NCI-H2029 (cell line): ENCODE measurements at regions not wholly inside any gene's neighbourhood (a gene's known extent, or its start where the extent isn't known, plus 50 kb on each side); places are given as distances from the start of the nearest gene placed in this dataset.

ENCODE experiments used
- DNase-seq: peaks from one replicate; lab custom pipeline; 2025; lab: John Stamatoyannopoulos, UW

- no peak for DNase-seq
Measured at GRCh38 chr11:115767883-115768282, 263.7 kb upstream of the CADM1 start.

- DNase-seq = no peak
Measured at GRCh38 chr11:115767047-115767802, 263.0 kb upstream of the CADM1 start.

- DNase-seq = no peak
Measured at GRCh38 chr11:115766561-115766960, 262.3 kb upstream of the CADM1 start.

- DNase-seq = no peak
Measured at GRCh38 chr11:115765803-115766239, 261.6 kb upstream of the CADM1 start.

GRCh38 chr11:115764176-115764575 lies 260.0 kb upstream of the CADM1 start:
- DNase-seq = no peak

DNA sequence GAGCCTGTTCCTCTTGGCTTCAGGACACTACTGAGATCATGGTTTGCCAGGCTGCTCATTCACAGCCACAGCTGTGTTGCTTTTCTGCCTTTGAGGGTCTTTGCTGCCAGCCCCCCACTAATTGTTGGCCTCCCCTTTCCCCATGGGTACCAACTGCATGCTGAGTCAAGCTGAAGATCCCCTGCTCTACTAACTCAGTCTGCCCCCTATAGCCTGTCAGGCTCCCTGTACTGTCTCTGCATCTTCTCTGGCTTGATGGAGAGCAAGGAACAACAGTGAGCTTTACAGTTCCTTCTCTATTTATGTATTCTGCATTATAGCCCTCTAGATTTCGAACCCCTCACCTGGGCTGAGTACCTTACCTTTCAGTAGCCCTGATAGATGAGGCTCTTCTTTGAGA lies 257.6 kb upstream of the CADM1 start:
- no peak for DNase-seq

GRCh38 chr11:115761348-115761747 lies 257.1 kb upstream of the CADM1 start:
- no peak for DNase-seq

GRCh38 chr11:115760461-115761320 lies 256.5 kb upstream of the CADM1 start:
- no peak for DNase-seq

- no peak for DNase-seq
Measured at GRCh38 chr11:115759622-115760460, 255.6 kb upstream of the CADM1 start.

DNA sequence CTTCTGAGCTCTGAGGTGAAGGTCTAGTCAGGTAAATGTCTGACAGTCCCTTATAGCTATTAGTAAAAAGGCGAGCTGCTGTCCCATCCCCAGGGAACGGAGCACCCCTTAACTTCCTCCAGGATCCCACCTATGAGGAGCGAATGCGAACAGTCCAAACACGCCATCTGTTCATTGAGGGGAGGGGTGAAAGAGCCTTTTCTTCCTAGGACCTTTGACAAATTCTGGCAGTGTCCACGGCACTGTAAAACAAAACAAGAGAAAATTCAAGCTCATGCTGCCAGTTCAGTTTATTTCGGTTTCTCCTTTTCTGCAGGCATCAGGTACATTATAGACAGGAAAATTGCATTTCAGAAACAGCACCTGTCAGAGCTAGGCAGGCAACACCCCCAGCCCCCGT lies 253.8 kb upstream of the CADM1 start:
- no peak for DNase-seq

GRCh38 chr11:115751243-115752015 lies 247.2 kb upstream of the CADM1 start:
- DNase-seq = no peak

DNA sequence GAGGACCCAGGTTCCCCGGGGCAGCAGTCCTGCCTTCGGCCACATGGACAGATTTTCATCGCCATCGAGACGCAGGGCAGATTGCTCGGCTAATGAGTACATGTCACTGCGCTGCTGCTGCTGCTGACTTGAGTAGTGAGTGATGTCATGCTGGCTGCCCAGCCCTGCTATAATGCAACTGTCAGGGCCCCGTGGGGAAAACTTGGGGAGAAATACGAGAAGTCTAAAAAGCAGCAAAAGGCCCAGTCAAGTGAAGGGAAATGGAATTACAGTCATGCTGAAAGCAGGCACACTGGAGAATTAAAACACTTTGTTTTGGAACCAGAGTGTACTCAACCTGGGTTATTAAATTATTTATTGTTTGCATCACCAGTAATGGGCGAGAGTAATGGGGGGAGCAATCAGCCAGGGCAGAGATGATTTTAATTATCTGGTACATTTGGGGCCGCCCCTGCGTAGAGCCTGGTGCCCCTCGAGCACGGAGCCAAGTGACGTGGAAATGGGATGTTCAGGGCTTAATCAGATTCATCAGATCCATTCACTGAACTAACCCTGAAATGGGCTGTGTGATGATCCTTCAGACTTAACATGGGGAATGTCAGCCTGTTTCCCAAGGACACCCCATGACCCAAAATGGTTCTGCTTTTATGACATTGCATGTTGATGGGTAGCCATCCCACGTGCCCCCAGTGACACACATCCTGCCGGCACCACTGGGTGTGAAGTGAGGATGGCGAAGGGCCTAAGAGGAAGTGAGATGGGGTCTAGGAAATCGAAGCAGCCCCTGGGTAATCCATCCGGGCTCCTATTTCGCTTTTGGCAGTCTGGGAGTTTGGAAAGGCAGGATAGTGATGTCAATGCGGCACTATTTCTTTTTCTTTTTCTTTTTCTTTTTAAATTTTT lies 241.6 kb upstream of the CADM1 start:
- no peak for DNase-seq

- no peak for DNase-seq
Measured at GRCh38 chr11:115745066-115745465, 240.9 kb upstream of the CADM1 start.

GRCh38 chr11:115743719-115744118 lies 239.5 kb upstream of the CADM1 start:
- no peak for DNase-seq

- peak; percentile 91 for DNase-seq
Measured at GRCh38 chr11:115741376-115742107, 237.3 kb upstream of the CADM1 start.

DNA sequence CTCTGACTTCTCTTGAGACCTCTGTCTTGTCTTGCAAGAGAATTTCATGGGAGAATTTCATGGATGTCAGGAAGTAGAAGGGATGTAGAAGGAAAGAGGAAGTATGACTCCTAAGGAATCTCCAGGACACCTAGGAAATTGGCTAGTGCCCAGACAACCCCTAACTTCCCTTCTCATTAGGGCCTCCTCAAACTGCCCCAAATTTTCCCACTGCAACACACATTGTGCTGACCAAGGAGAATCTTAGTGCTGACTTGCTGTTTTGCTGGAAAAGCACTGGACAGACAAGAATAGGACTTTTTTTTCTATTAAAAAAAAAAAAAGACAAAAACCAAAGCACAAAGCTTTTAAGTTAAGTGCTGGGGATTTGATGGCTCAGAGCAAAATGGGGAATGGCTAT lies 236.1 kb upstream of the CADM1 start:
- no peak for DNase-seq

DNA sequence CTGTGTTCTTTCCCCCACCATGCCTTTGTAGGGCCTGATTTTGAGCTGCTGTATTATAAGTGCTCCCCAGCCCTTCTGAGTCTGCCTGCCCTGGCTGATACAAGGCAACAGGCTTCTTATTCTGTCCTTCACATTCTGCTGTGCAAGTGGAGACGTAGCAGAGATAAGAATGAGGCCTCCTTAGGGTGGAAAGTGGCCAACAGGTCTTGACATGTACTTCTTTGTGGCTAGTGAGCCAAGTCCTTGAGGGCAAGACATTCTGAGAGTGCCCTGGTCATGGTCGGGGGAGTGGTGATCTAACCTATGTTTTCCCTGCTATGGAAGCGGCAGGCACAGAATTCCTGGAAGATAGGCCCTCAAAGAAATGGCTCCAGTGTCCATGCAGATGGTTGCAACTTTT lies 235.7 kb upstream of the CADM1 start:
- no peak for DNase-seq

DNA sequence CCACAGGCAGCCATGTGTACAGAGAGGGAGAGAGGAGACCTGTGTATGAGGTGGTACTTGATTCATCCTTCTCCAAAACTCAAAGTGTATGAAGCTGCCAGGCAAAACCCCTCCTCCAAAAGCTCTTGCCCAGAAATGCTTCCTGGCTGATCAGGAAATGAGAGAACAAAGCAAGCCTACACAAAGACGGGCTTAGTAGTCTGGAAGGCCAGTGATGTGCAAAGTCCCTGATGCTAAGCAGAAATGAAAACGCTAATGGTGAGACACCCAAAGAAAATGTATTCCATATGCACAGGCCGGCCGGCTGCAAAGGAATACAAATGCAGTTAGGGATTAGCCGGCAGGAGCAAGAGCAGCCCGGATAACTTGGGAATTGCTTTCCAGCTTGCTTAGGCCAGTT lies 234.9 kb upstream of the CADM1 start:
- DNase-seq = no peak

DNA sequence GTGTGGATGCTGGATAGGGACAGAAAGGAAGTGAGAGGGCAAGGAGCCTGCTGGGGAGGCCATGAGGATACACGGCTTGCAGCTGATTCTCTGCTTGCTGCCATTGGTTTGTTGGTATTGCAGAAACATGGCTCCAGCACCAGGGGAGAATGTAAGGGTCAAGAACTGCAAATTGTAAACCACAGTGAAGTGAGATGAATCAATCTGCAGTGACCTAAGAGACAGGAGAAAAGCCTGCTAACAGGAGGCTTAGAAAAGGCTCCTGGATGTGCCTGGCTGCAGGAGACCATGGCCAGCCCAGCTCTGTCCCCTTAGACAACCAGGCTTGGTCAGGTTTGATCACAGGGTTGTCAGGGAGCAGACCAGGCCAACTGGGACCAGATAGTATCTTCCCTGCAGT lies 233.7 kb upstream of the CADM1 start:
- DNase-seq = no peak

DNA sequence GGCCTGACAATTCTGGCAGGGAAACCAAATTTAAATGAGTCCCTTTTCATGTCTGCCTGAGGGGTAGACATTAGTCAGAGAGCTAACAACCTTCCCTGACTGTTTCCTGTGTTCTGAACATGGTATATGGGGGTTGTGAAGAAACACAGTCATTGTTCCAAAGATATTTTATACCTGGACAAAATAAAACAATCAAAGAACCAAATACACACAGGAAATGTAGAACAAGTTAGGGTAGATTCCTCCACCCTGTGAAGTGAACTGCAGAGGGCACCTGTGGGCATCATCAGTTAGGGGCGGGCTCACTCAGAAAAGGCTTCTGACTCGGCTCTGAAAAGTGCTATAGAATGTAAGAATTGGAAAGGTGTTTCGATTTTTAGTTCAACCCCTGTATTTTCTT lies 231.9 kb upstream of the CADM1 start:
- DNase-seq = no peak
